ENCODE measurements at regions not wholly inside any gene's neighbourhood (a gene's known extent, or its start where the extent isn't known, plus 50 kb on each side); places are given as distances from the start of the nearest gene placed in this dataset.
"Not testable (repeated sequence)": the region's sequence is repeated elsewhere in the genome, so short reads cannot be mapped to it uniquely, and the experiment has no call there.

GRCh38 chr9:33739398-33739797, 56.0 kb upstream of the PRSS3 start:
- DNase-seq (ENCODE audit: low read depth): no peak

GRCh38 chr9:33740075-33740474, 55.3 kb upstream of the PRSS3 start:
- no peak for DNase-seq (ENCODE audit: low read depth)

- not testable (repeated sequence) for DNase-seq (ENCODE audit: low read depth)
These were observed 54.4 kb upstream of the PRSS3 start for GRCh38 chr9:33740958-33741357.

GRCh38 chr9:33742051-33742450, 53.3 kb upstream of the PRSS3 start:
- DNase-seq (ENCODE audit: low read depth): no peak

GRCh38 chr9:33742519-33742918, 52.8 kb upstream of the PRSS3 start:
- DNase-seq (ENCODE audit: low read depth): peak; percentile 7

All from EH (cell line).